Spleen (tissue), 7 donors: ENCODE measurements at regions not wholly inside any gene's neighbourhood (a gene's known extent, or its start where the extent isn't known, plus 50 kb on each side); places are given as distances from the start of the nearest gene placed in this dataset.

Experiments used
- CTCF ChIP-seq, 11 experiments: fragments of 200-600 bp in 7 of 11; fragments of 450-650 bp in 4 of 11; sonication (generic) in 4 of 11; IDR thresholded peaks in 8 of 11; conservative IDR thresholded peaks in 3 of 11; 1 replicate in 7 of 11; 2 replicates in 4 of 11; pipeline versions ENCODE4 v1.4.0 to v1.8.0; 2016 to 2021; ENCODE audit warnings: antibody characterized with exemption in 11 of 11, inconsistent platforms in 4 of 11, mild to moderate bottlenecking in 1 of 11
- POLR2A ChIP-seq, 3 donors: fragments of 450-650 bp; IDR thresholded peaks; one replicate each; pipeline ENCODE4 v1.5.1; 2017; ENCODE audit warnings: antibody characterized with exemption in 3 of 3, mild to moderate bottlenecking in 1 of 3
- POLR2AphosphoS5 ChIP-seq, 3 donors: sonication (generic); formaldehyde crosslinking; IDR thresholded peaks; one replicate each; pipeline ENCODE4 v1.5.1; 2017; ENCODE audit warnings: antibody characterized with exemption in 3 of 3
- donor health status: DM: no; HTN: no; CAD: no; lungs with moderate emphysema.
- donor health status: DM: no; HTN: no; CAD: no.
- donor health status: DM: no; HTN: no; CAD: no.

- TF ChIP-seq CTCF (IDR thresholded peaks at IDR 0.05 in 8 of 11, conservative IDR thresholded peaks at IDR 0.05 in 3 of 11) (no peak), POLR2A (IDR thresholded peaks at IDR 0.05) (no peak), POLR2AphosphoS5 (IDR thresholded peaks at IDR 0.05) (no peak)
Measured at GRCh38 chr3:72370947-72371346, 477.3 kb downstream of the SHQ1 start.
